HepG2 (cell line): ENCODE measurements at regions not wholly inside any gene's neighbourhood (a gene's known extent, or its start where the extent isn't known, plus 50 kb on each side); places are given as distances from the start of the nearest gene placed in this dataset.

Source experiments
- EP300 ChIP-seq, 3 experiments: sonication (generic) in 1 of 3; formaldehyde crosslinking in 1 of 3; IDR thresholded peaks; 2 replicates each; pipeline versions ENCODE4 v1.5.1 to v1.6.1; 2011 to 2020; ENCODE audit warnings: low read depth in 2 of 3, low read length in 2 of 3, borderline replicate concordance in 1 of 3, improper control_type of control experiment in 1 of 3, mild to moderate bottlenecking in 1 of 3, missing genetic modification reagents in 1 of 3, moderate library complexity in 1 of 3
- EZH2 ChIP-seq: conservative IDR thresholded peaks from 2 replicates; pipeline ENCODE4 v1.6.1; 2012; ENCODE audit warnings: mild to moderate bottlenecking, low read depth, low read length, moderate library complexity
- KDM1A ChIP-seq: IDR thresholded peaks from 2 replicates; pipeline ENCODE4 v1.6.1; 2016; ENCODE audit warnings: missing compliant biosample characterization

GRCh38 chr5:2908086-2908485 lies 156.6 kb upstream of the IRX2 start:
- no peak for TF ChIP-seq KDM1A
- TF ChIP-seq EZH2: no peak
- TF ChIP-seq EP300 (IDR thresholded peaks at IDR 0.05; ENCODE audit: low read depth in 2 of 2, low read length in 2 of 2): no peak
- no peak for TF ChIP-seq EP300 (CRISPR knock-in tag; IDR thresholded peaks at IDR 0.05; ENCODE audit: borderline replicate concordance)
